ENCODE measurements at regions not wholly inside any gene's neighbourhood (a gene's known extent, or its start where the extent isn't known, plus 50 kb on each side); places are given as distances from the start of the nearest gene placed in this dataset.

DNA sequence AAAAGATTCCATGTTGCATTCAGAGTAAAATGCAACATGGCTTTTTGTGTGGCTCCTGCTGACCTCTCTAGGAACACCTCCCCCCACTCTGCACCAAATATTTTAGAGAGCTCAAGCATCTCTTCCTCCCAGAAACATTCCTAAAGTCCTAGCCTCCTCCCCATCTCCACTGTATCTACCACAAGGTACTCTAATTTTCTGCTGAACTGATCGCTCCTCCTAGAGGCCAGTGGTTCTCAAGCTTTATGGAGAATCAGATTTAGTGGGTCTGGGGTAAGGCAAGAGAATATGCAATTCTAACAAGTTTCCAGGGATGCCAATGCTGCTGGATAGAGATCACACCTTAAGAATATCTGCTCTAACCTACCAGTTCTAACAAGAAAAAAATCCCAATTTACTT lies 89.5 kb upstream of the HNRNPA3 start:
- TF ChIP-seq, protein P1, sequence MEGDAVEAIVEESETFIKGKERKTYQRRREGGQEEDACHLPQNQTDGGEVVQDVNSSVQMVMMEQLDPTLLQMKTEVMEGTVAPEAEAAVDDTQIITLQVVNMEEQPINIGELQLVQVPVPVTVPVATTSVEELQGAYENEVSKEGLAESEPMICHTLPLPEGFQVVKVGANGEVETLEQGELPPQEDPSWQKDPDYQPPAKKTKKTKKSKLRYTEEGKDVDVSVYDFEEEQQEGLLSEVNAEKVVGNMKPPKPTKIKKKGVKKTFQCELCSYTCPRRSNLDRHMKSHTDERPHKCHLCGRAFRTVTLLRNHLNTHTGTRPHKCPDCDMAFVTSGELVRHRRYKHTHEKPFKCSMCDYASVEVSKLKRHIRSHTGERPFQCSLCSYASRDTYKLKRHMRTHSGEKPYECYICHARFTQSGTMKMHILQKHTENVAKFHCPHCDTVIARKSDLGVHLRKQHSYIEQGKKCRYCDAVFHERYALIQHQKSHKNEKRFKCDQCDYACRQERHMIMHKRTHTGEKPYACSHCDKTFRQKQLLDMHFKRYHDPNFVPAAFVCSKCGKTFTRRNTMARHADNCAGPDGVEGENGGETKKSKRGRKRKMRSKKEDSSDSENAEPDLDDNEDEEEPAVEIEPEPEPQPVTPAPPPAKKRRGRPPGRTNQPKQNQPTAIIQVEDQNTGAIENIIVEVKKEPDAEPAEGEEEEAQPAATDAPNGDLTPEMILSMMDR (IDR thresholded peaks at IDR 0.05): no peak
- TF ChIP-seq POLR2AphosphoS5 (IDR thresholded peaks at IDR 0.05): no peak
- TF ChIP-seq EP300 (IDR thresholded peaks at IDR 0.05): no peak
- TF ChIP-seq POLR2A (IDR thresholded peaks at IDR 0.05): no peak

Measured in stomach (tissue), 4 donors.